IMR-90 (cell line): ENCODE measurements at regions not wholly inside any gene's neighbourhood (a gene's known extent, or its start where the extent isn't known, plus 50 kb on each side); places are given as distances from the start of the nearest gene placed in this dataset.

Source experiments
- ATAC-seq: fragments of 200-7000 bp; cut with Tn5 transposase; 2 replicates; pipeline ENCODE4 v1.9.1; 2020; ENCODE audit warnings: low read depth, mild to moderate bottlenecking, moderate library complexity
- BruUV-seq: library from RNA; stranded (reverse); fragments of 400-500 nt; replicated peaks from 2 replicates; lab custom pipeline; 2021; lab: Mats Ljungman, UMichigan
- CTCF ChIA-PET: fragments of 300-600 bp; formaldehyde crosslinking; extraction: SDS; loops from one replicate; lab custom pipeline; 2021; ENCODE audit warnings: antibody characterized with exemption; lab: Yijun Ruan, JAX
- POLR2A ChIA-PET: fragments of 300-600 bp; sonication (Branson Sonifier 250); formaldehyde crosslinking; loops from one replicate; lab custom pipeline; 2022; ENCODE audit warnings: antibody characterized with exemption; ENCODE audit not compliant: unreplicated experiment; lab: Charles Lee
- DNase-seq: peaks from one replicate; pipeline ENCODE4 v3.0.0; 2013
- H2AFZ ChIP-seq: replicated peaks from 2 replicates; pipeline ENCODE3; 2013; ENCODE audit warnings: low read length, mild to moderate bottlenecking; ENCODE audit not compliant: poor library complexity
- H2AK5ac ChIP-seq: 2 replicates; pipeline ENCODE4 v1.6.1; 2013; ENCODE audit warnings: low read depth, low read length, inconsistent platforms
- H2AK9ac ChIP-seq: replicated peaks from 2 replicates; pipeline ENCODE3; 2013; ENCODE audit warnings: mild to moderate bottlenecking, low read depth, low read length, moderate library complexity; ENCODE audit not compliant: poor library complexity
- H2BK120ac ChIP-seq: 2 replicates; pipeline ENCODE4 v1.6.1; 2013; ENCODE audit warnings: low read depth, low read length, inconsistent platforms
- H2BK15ac ChIP-seq: 3 replicates; pipeline ENCODE4 v1.6.1; 2013; ENCODE audit warnings: low read depth, low read length, inconsistent platforms
- H2BK20ac ChIP-seq: 2 replicates; pipeline ENCODE4 v1.6.1; 2013; ENCODE audit warnings: low read depth, mild to moderate bottlenecking, inconsistent platforms, low read length, moderate library complexity
- H2BK5ac ChIP-seq: 2 replicates; pipeline ENCODE4 v1.6.1; 2013; ENCODE audit warnings: mild to moderate bottlenecking, low read depth, low read length, inconsistent platforms; ENCODE audit not compliant: poor library complexity, severe bottlenecking
- H3K14ac ChIP-seq: replicated peaks from 2 replicates; pipeline ENCODE4 v1.6.1; 2013; ENCODE audit warnings: low read depth, low read length, inconsistent platforms
- H3K18ac ChIP-seq: 2 replicates; pipeline ENCODE4 v1.6.1; 2013; ENCODE audit warnings: low read depth, low read length, control low read depth
- H3K23ac ChIP-seq: 2 replicates; pipeline ENCODE4 v1.6.1; 2013; ENCODE audit warnings: low read depth, low read length, inconsistent platforms
- H3K27ac ChIP-seq: 2 replicates; pipeline ENCODE4 v1.5.1; 2013; ENCODE audit warnings: mild to moderate bottlenecking, control low read depth, low read length; ENCODE audit not compliant: insufficient read depth
- H3K27me3 ChIP-seq: 2 replicates; pipeline ENCODE4 v1.6.1; 2013; ENCODE audit warnings: low read length; ENCODE audit not compliant: control insufficient read depth, insufficient read depth
- H3K36me3 ChIP-seq: 2 replicates; pipeline ENCODE4 v1.6.1; 2013; ENCODE audit warnings: low read length, mixed read lengths; ENCODE audit not compliant: control insufficient read depth, insufficient read depth
- H3K4ac ChIP-seq: 2 replicates; pipeline ENCODE4 v1.6.1; 2013; ENCODE audit warnings: low read depth, low read length, inconsistent platforms
- H3K4me1 ChIP-seq: 2 replicates; pipeline ENCODE4 v1.6.1; 2013; ENCODE audit warnings: low read length, mixed read lengths; ENCODE audit not compliant: control insufficient read depth, insufficient read depth
- H3K4me2 ChIP-seq: 2 replicates; pipeline ENCODE4 v1.6.1; 2013; ENCODE audit warnings: low read depth, mild to moderate bottlenecking, control low read depth, low read length, moderate library complexity
- H3K4me3 ChIP-seq: 2 replicates; pipeline ENCODE4 v1.5.1; 2013; ENCODE audit warnings: low read depth, mild to moderate bottlenecking, control low read depth, low read length, moderate library complexity; ENCODE audit not compliant: insufficient read depth
- H3K56ac ChIP-seq: 2 replicates; pipeline ENCODE4 v1.6.1; 2013; ENCODE audit warnings: low read length, inconsistent platforms; ENCODE audit not compliant: insufficient read depth; ENCODE audit errors: extremely low read depth
- H3K79me1 ChIP-seq, 2 experiments: 2 replicates each; pipeline ENCODE4 v1.6.1; 2013; ENCODE audit warnings: low read length in 2 of 2, inconsistent platforms in 1 of 2, low read depth in 1 of 2
- H3K9ac ChIP-seq: 2 replicates; pipeline ENCODE4 v1.6.1; 2013; ENCODE audit warnings: low read depth, low read length, control low read depth
- H3K9me1 ChIP-seq: 2 replicates; pipeline ENCODE4 v1.6.1; 2013; ENCODE audit warnings: low read length, inconsistent platforms; ENCODE audit not compliant: insufficient read depth
- H3K9me3 ChIP-seq: 2 replicates; pipeline ENCODE4 v1.6.1; 2013; ENCODE audit warnings: low read length; ENCODE audit not compliant: control insufficient read depth, insufficient read depth
- H4K20me1 ChIP-seq: 2 replicates; pipeline ENCODE4 v1.6.1; 2013; ENCODE audit warnings: low read length, inconsistent platforms; ENCODE audit not compliant: insufficient read depth
- H4K5ac ChIP-seq: 2 replicates; pipeline ENCODE4 v1.6.1; 2013; ENCODE audit warnings: mild to moderate bottlenecking, low read depth, low read length, control low read depth
- H4K8ac ChIP-seq, 2 experiments: 2 replicates each; pipeline ENCODE4 v1.6.1; 2013; ENCODE audit warnings: low read depth in 2 of 2, low read length in 2 of 2, control low read depth in 1 of 2, inconsistent platforms in 1 of 2
- H4K91ac ChIP-seq: 2 replicates; pipeline ENCODE4 v1.6.1; 2013; ENCODE audit warnings: low read depth, low read length, inconsistent platforms; ENCODE audit not compliant: insufficient read depth
- CEBPB ChIP-seq: IDR thresholded peaks from 2 replicates; pipeline ENCODE4 v1.6.1; 2012; ENCODE audit warnings: low read depth, low read length, improper control_type of control experiment
- FOS ChIP-seq: fragments of 150-350 bp; IDR thresholded peaks from 2 replicates; pipeline ENCODE4 v1.6.1; 2016; ENCODE audit warnings: low read depth, low read length
- MXI1 ChIP-seq: IDR thresholded peaks from 2 replicates; pipeline ENCODE4 v1.6.1; 2012; ENCODE audit warnings: low read depth, mild to moderate bottlenecking, low read length, moderate library complexity, borderline replicate concordance
- RCOR1 ChIP-seq: IDR thresholded peaks from 2 replicates; pipeline ENCODE4 v1.6.1; 2012; ENCODE audit warnings: mild to moderate bottlenecking, low read length, improper control_type of control experiment; ENCODE audit not compliant: insufficient replicate concordance
- RFX5 ChIP-seq: IDR thresholded peaks from 2 replicates; pipeline ENCODE4 v1.8.0; 2012; ENCODE audit warnings: low read depth, mild to moderate bottlenecking, low read length, moderate library complexity
- SMC3 ChIP-seq: fragments of 150-350 bp; IDR thresholded peaks from 2 replicates; pipeline ENCODE4 v1.6.1; 2016; ENCODE audit warnings: low read depth, mild to moderate bottlenecking, antibody characterized with exemption, low read length, moderate library complexity
- WGBS, 2 experiments: methylation state at CpG; one replicate each; pipeline versions ENCODE4 v1.1.5 to v1.1.7; 2013; ENCODE audit warnings: missing lambda C conversion rate in 2 of 2; ENCODE audit not compliant: insufficient read length in 1 of 2; ENCODE audit errors: extremely low coverage in 2 of 2; 5-methylcytosine and 5-hydroxymethylcytosine counted together
- dilution Hi-C: fragments of 300-500 bp; cut with HindIII; formaldehyde crosslinking; loops from one replicate; pipeline ENCODE4 v1.14.3; 2018; ENCODE audit warnings: low sequenced_read_pairs; ENCODE audit not compliant: unreplicated experiment
- in situ Hi-C: fragments of 300-500 bp; cut with MboI; formaldehyde crosslinking; loops from 3 replicates; pipeline ENCODE4 v1.14.3; 2019; ENCODE audit warnings: low sequenced_read_pairs, inconsistent platforms, mixed read lengths
- intact Hi-C: fragments of 100-400 bp; cut with micrococcal nuclease; formaldehyde crosslinking; loops from 2 replicates; pipeline ENCODE4 v1.10.0; 2022
- TF ChIP-seq, protein P1 (sequence below): fragments of 150-350 bp; IDR thresholded peaks from 2 replicates; pipeline ENCODE4 v1.6.1; 2016; ENCODE audit warnings: low read depth, mild to moderate bottlenecking, low read length, moderate library complexity, borderline replicate concordance

DNA sequence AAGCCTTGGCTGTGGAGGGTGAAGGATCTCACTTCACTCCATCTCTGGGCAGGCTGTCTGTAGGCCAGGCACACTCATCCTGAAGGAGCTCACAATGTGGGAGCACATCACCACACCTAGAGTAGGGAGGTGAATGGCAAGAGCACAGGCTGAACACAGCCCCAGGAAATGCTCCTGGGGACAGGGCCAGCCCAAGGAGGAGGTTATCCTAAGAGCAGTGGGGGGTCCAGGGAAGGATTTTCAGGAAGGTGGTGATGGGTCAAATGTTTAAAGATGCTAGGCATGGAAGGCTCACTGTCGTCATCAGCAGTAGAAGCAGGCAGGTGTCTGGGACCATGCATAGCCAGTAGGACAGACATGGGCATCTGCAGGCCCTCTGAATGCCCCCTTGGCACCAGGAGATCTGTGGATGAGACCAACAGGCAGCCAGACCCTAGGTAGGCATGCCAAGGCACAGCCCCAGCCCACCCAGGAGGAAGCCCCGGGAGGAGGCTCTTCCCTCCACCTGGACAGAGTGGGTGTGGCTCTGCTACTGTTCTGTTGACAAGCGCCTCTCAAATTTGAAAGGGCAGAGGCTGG, 91.7 kb upstream of the RAB6C start:
- Histone ChIP-seq H3K9ac (no peak overlapping the region), H2BK120ac (no peak overlapping the region), H2AK9ac (no peak overlapping the region), H3K18ac (no peak overlapping the region), H3K9me3 (no peaks in the 10 kb centered on the region), H3K4me3 (no peak overlapping the region), H4K5ac (no peak overlapping the region), H3K9me1 (no peaks in the 10 kb centered on the region), H3K4me1 (no peaks in the 10 kb centered on the region), H3K23ac (no peak overlapping the region), H3K14ac (no peak overlapping the region), H2BK15ac (no peak overlapping the region), H3K4me2 (no peak overlapping the region), H3K27ac (no peak overlapping the region), H3K4ac (no peak overlapping the region), H3K36me3 (no peaks in the 10 kb centered on the region), H4K8ac (no peak overlapping the region), H4K20me1 (no peaks in the 10 kb centered on the region; the same call in 1 of the 2 replicates), H3K56ac (no peak overlapping the region), H2AK5ac (no peak overlapping the region), H4K91ac (no peak overlapping the region), H3K79me1 (no peaks in the 10 kb centered on the region), H3K27me3 (no peaks in the 10 kb centered on the region), H2BK20ac (no peak overlapping the region), H2AFZ (no peak overlapping the region), H2BK5ac (no peak overlapping the region)
- TF ChIP-seq, protein P1, sequence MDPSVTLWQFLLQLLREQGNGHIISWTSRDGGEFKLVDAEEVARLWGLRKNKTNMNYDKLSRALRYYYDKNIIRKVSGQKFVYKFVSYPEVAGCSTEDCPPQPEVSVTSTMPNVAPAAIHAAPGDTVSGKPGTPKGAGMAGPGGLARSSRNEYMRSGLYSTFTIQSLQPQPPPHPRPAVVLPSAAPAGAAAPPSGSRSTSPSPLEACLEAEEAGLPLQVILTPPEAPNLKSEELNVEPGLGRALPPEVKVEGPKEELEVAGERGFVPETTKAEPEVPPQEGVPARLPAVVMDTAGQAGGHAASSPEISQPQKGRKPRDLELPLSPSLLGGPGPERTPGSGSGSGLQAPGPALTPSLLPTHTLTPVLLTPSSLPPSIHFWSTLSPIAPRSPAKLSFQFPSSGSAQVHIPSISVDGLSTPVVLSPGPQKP = no peak
- no peak for TF ChIP-seq CEBPB
- TF ChIP-seq SMC3 = no peak
- TF ChIP-seq RCOR1 = no peak
- TF ChIP-seq MXI1 = no peak
- no peak for TF ChIP-seq RFX5
- TF ChIP-seq FOS = no peak
- in situ Hi-C loops = no loop called here
- ChIA-PET CTCF (no interaction called here), POLR2A (no interaction called here)
- DNase-seq = no peak
- dilution Hi-C loops = no loop called here
- intact Hi-C loops = no loop called here
- no TSS peak for BruUV-seq
- no peak for ATAC-seq
- WGBS, 2 experiments = 60% methylated on average over 1 of the region's 3 CpGs; no CpG with 5 or more reads in 1 of the 2 experiments
